ENCODE measurements at regions not wholly inside any gene's neighbourhood (a gene's known extent, or its start where the extent isn't known, plus 50 kb on each side); places are given as distances from the start of the nearest gene placed in this dataset.
A peak's percentile ranks its signal among the peaks of the same experiment; 100 is the strongest.

DNA sequence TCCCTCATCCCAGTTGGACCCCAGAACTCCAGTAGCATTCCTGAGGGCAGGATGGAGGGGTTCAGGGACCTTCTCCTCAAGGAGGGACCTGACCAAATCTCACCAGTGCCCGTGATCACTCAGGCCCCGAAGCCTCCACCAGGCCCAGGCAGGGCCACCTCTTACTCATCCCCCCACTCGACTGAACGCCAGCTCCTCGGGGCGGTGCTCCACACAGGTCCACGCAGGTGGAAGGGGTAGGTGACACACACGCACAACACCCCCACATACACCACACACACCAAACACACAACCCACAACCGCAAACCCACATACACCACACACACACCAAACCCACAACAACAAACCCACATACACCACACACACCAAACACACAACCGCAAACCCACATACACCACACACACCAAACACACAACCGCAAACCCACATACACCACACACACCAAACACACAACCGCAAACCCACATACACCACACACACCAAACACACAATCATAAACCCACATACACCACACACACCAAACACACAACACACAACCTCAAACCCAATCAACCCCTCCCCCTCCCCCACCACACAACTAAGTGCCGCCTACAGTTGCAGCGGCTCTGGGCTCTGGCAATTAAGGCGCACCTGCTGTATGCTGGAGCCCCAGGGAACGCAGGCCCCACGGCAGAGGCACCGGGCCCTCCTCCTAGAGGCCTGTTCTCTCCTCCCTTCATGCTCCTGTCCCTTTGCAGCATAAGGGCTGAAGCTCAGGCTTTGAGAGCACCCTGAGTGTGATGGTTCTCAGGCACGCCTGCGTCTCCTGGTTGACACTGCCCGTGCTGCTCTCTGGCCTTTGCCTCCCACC lies 1318.1 kb downstream of the TBC1D22A start:
- Mint-ChIP-seq H3K27ac (no peak overlapping the region), H3K4me3 (peak overlapping the region in 1 of 10 donors; percentile 52), H3K9me3 (peaks cover 0 to 4% (median 0%) of the 10 kb centered on the region in 9 donors), H3K4me1 (peaks cover 3 to 36% (median 19%) of the 10 kb centered on the region in 4 donors), H3K27me3 (peaks cover 15 to 66% (median 48%) of the 10 kb centered on the region in 5 donors), H3K36me3 (no peaks in the 10 kb centered on the region)
- ATAC-seq, result no peak
- DNase-seq, result peak in 1 of 10 donors; percentile 47
- POLR2A ChIA-PET, result no interaction called here

DNA sequence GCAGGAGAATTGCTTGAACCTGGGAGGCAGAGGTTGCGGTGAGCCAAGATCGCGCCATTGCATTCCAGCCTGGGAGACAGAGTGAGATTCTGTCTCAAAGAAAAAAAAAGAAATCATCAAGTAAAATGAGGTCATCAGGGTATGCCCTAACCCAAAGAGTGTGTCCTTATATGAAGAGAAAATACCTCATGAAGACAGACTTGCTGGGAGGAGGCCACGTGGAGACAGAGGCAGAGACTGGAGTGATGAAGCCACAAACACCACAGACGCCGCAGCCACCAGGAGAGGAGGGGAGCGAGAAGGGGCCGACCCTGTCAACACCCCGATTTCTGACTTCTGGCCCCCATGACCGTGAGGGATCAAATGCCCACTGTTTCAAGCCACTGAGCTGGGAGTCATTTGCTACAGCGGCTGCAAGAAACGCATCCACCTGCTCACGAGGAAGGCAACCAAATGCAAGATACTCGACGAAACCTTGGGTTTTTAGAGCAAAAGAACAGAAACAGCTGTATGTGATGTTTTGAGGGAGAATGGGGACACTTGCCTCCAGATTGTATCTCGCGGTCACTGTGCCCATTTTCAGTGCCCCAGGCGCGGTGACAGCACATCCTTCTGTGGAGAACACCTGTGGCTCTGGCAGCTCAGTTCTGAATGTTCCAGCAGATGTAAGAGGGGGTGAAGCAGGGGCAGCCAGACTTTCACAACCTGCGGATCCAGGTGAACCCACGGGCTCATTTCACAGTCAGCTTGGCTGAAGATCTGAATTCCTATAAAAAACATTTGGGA lies 1317.2 kb downstream of the TBC1D22A start:
- Mint-ChIP-seq H3K27me3 (peaks cover 15 to 64% (median 47%) of the 10 kb centered on the region in 5 donors), H3K4me1 (peaks cover 3 to 30% (median 18%) of the 10 kb centered on the region in 4 donors), H3K9me3 (peaks cover 0 to 4% (median 0%) of the 10 kb centered on the region in 9 donors), H3K36me3 (no peaks in the 10 kb centered on the region), H3K4me3 (no peak overlapping the region), H3K27ac (peak overlapping the region in 1 of 10 donors; percentile 47)
- DNase-seq (peak in 1 of 10 donors; percentile 37), ATAC-seq (no peak)
- POLR2A ChIA-PET, result no interaction called here

- Mint-ChIP-seq H3K36me3 (no peaks in the 10 kb centered on the region), H3K9me3 (peaks cover 0 to 4% (median 0%) of the 10 kb centered on the region in 9 donors), H3K4me3 (no peak overlapping the region), H3K27ac (no peak overlapping the region), H3K4me1 (peaks cover 3 to 22% (median 14%) of the 10 kb centered on the region in 4 donors), H3K27me3 (peaks cover 15 to 63% (median 43%) of the 10 kb centered on the region in 5 donors)
- peak in 1 of 10 donors; percentile 28 for DNase-seq
- POLR2A ChIA-PET, result no interaction called here
- ATAC-seq, result no peak
Observed at GRCh38 chr22:48078825-48079224, 1316.4 kb downstream of the TBC1D22A start.

GRCh38 chr22:48077699-48078098 lies 1315.2 kb downstream of the TBC1D22A start:
- peak in 1 of 10 donors; percentile 36 for DNase-seq
- peaks cover 20 to 66% (median 41%) of the 10 kb centered on the region in 5 donors for H3K27me3 Mint-ChIP-seq

DNA sequence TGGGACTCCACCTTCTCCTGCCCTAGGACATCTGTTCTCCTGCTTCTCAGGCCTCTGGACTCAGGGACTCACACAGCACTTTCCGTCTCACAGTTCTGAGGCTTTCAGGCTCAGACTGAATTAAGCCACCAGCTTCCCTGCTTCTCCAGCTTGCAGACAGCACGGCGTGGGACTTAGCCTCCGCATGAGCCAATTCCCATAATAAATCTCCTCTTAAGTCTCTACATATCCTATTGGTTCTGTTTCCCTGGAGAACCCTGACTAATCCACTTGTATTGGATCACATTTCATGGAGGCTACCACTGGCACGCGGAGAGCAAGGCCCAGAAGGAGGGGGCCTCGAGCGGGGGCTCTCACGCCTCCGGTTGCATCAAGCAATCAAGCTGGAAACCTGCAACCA lies 1313.6 kb downstream of the TBC1D22A start:
- H3K27ac Mint-ChIP-seq, result no peak overlapping the region
- H3K27me3 Mint-ChIP-seq, result peaks cover 19 to 58% (median 41%) of the 10 kb centered on the region in 5 donors
- H3K9me3 Mint-ChIP-seq, result peaks cover 0 to 4% (median 0%) of the 10 kb centered on the region in 9 donors
- no peak for ATAC-seq
- POLR2A ChIA-PET, result no interaction called here
- no peak for DNase-seq
- no peak overlapping the region for H3K4me3 Mint-ChIP-seq
- no peaks in the 10 kb centered on the region for H3K36me3 Mint-ChIP-seq
- peaks cover 3 to 17% (median 13%) of the 10 kb centered on the region in 4 donors for H3K4me1 Mint-ChIP-seq

More at GRCh38 chr22:48077699-48078098, 1315.2 kb downstream of the TBC1D22A start:
- Mint-ChIP-seq H3K27ac (no peak overlapping the region), H3K9me3 (peaks cover 0 to 4% (median 0%) of the 10 kb centered on the region in 9 donors), H3K36me3 (no peaks in the 10 kb centered on the region), H3K4me1 (peaks cover 3 to 17% (median 13%) of the 10 kb centered on the region in 4 donors), H3K4me3 (no peak overlapping the region)
- POLR2A ChIA-PET, result no interaction called here
- ATAC-seq, result no peak

DNA sequence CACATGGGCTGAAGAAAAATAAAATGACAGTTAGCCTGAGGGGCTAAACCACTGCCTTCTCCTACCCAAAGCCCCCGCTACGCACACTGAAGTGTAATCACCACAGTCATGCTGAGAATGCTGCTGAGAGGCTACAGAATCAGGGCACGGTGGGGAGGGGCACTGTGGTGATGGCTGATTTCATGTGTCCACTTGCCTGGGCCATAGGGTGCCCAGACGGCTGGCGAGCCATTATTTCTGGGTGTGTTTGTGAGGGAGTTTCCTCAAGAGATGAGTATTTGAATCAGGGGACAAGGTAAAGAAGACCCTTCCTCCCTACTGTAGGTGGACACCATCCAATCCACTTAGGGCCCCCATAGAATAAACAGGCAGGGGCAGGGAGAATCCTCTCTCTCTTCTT lies 1313.2 kb downstream of the TBC1D22A start:
- ATAC-seq (no peak), DNase-seq (no peak)
- POLR2A ChIA-PET, result no interaction called here
- H3K4me3 Mint-ChIP-seq, result no peak overlapping the region
- H3K27ac Mint-ChIP-seq, result no peak overlapping the region
- H3K9me3 Mint-ChIP-seq, result peaks cover 0 to 4% (median 0%) of the 10 kb centered on the region in 9 donors
- peaks cover 3 to 15% (median 13%) of the 10 kb centered on the region in 4 donors for H3K4me1 Mint-ChIP-seq
- H3K36me3 Mint-ChIP-seq, result no peaks in the 10 kb centered on the region
- H3K27me3 Mint-ChIP-seq, result peaks cover 17 to 56% (median 37%) of the 10 kb centered on the region in 5 donors

- no peak overlapping the region for H3K4me3 Mint-ChIP-seq
- no peak overlapping the region for H3K27ac Mint-ChIP-seq
- peaks cover 12 to 37% (median 22%) of the 10 kb centered on the region in 5 donors for H3K27me3 Mint-ChIP-seq
- POLR2A ChIA-PET, result no interaction called here
- ATAC-seq (no peak), DNase-seq (no peak)
- H3K9me3 Mint-ChIP-seq, result peaks cover 0 to 4% (median 0%) of the 10 kb centered on the region in 9 donors
- no peaks in the 10 kb centered on the region for H3K36me3 Mint-ChIP-seq
- H3K4me1 Mint-ChIP-seq, result peaks cover 0 to 2% (median 0%) of the 10 kb centered on the region in 4 donors
Observed at GRCh38 chr22:48072777-48073176, 1310.3 kb downstream of the TBC1D22A start.

- peaks cover 0 to 2% (median 0%) of the 10 kb centered on the region in 4 donors for H3K4me1 Mint-ChIP-seq
- no peak for ATAC-seq
- H3K36me3 Mint-ChIP-seq, result no peaks in the 10 kb centered on the region
- no peak overlapping the region for H3K27ac Mint-ChIP-seq
- H3K4me3 Mint-ChIP-seq, result no peak overlapping the region
- POLR2A ChIA-PET, result no interaction called here
- DNase-seq, result no peak
- H3K9me3 Mint-ChIP-seq, result peaks cover 0 to 2% (median 0%) of the 10 kb centered on the region in 9 donors
- H3K27me3 Mint-ChIP-seq, result peaks cover 13 to 30% (median 20%) of the 10 kb centered on the region in 5 donors
Observed at GRCh38 chr22:48071828-48072227, 1309.4 kb downstream of the TBC1D22A start.

DNA sequence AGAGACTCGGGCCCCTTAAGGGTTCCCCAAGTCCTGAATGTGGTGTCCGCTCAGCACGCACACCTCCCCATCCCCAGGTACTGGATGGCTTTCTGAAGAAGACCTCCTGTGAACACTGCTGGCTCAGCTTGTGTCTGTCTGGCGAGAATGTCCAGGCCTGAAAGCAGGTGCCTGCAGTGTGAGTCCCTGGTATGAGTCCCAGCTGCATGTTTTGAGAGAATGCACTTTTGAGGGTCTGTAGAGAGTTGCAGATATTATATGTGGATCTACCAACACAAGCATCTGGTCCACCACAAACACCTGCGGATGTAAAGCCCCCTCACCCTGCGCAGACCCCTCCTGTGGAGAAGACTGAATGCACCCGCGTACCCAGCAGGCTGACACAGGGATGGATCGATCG lies 1308.9 kb downstream of the TBC1D22A start:
- peaks cover 11 to 25% (median 14%) of the 10 kb centered on the region in 5 donors for H3K27me3 Mint-ChIP-seq
- ATAC-seq, result no peak
- DNase-seq, result no peak
- POLR2A ChIA-PET, result no interaction called here
- no peak overlapping the region for H3K27ac Mint-ChIP-seq
- H3K9me3 Mint-ChIP-seq, result no peaks in the 10 kb centered on the region
- H3K4me3 Mint-ChIP-seq, result no peak overlapping the region
- no peaks in the 10 kb centered on the region for H3K36me3 Mint-ChIP-seq
- peaks cover 0 to 2% (median 0%) of the 10 kb centered on the region in 4 donors for H3K4me1 Mint-ChIP-seq

GRCh38 chr22:48070760-48071159 lies 1308.3 kb downstream of the TBC1D22A start:
- ATAC-seq, result no peak

DNA sequence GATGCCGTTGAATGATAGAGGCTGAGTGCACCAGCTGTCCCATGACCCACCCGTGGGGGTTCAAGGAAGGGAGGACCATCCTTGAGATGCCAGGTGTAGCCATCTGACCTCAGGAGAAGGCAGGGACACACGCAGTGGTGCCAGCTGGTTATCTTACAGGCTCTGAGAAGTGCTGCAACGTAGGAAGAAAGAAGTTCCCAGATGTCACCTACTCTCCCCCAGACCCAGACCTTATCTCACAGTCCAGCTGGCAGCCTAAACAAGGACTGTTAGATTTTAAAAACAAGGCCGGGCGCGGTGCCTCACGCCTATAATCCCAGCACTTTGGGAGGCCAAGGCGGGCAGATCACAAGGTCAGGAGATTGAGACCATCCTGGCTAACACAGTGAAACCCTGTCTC lies 1307.6 kb downstream of the TBC1D22A start:
- ATAC-seq (no peak), DNase-seq (no peak)
- Mint-ChIP-seq H3K9me3 (no peaks in the 10 kb centered on the region), H3K27ac (no peak overlapping the region), H3K4me1 (peaks cover 0 to 2% (median 0%) of the 10 kb centered on the region in 4 donors), H3K36me3 (no peaks in the 10 kb centered on the region), H3K4me3 (no peak overlapping the region), H3K27me3 (peaks cover 8 to 19% (median 12%) of the 10 kb centered on the region in 5 donors)
- POLR2A ChIA-PET, result no interaction called here

More at GRCh38 chr22:48070760-48071159, 1308.3 kb downstream of the TBC1D22A start:
- Mint-ChIP-seq H3K27ac (peak overlapping the region in 1 of 10 donors; percentile 11), H3K4me1 (peaks cover 0 to 2% (median 0%) of the 10 kb centered on the region in 4 donors), H3K9me3 (no peaks in the 10 kb centered on the region), H3K4me3 (no peak overlapping the region), H3K36me3 (no peaks in the 10 kb centered on the region), H3K27me3 (peaks cover 9 to 21% (median 13%) of the 10 kb centered on the region in 5 donors)
- DNase-seq, result no peak
- POLR2A ChIA-PET, result no interaction called here

DNA sequence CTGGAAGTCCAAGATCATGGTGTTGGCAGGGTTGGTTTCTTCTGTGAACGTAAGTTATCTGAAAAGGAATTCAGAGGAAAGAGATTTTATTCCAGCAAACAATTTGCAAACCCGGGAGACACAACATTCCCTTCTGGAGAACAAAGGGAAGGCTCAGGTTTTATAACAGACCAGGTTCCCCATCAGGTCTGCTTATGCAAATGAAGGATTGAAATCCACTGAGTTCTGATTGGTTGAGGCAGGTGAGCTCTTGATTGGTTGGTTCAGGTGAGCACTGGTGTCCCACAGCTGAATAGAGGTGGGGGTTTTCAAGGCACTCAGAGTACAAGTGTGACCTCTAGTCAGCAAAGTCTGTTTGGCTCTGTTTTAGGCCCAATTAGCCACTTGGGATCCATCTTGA lies 1306.8 kb downstream of the TBC1D22A start:
- Mint-ChIP-seq H3K4me1 (peaks cover 0 to 2% (median 0%) of the 10 kb centered on the region in 4 donors), H3K9me3 (no peaks in the 10 kb centered on the region), H3K4me3 (no peak overlapping the region), H3K36me3 (no peaks in the 10 kb centered on the region), H3K27ac (no peak overlapping the region), H3K27me3 (peaks cover 2 to 11% (median 7%) of the 10 kb centered on the region in 5 donors)
- POLR2A ChIA-PET, result no interaction called here
- ATAC-seq (no peak), DNase-seq (no peak)

Data from naive thymus-derived CD8-positive, alpha-beta T cell (primary cell).